GM12874 (cell line): ENCODE measurements at regions not wholly inside any gene's neighbourhood (a gene's known extent, or its start where the extent isn't known, plus 50 kb on each side); places are given as distances from the start of the nearest gene placed in this dataset.

Experiments used
- CTCF ChIP-seq: IDR thresholded peaks from 2 replicates; pipeline ENCODE4 v1.5.1; 2011; ENCODE audit warnings: low read depth, mild to moderate bottlenecking, control low read depth, low read length, moderate library complexity; ENCODE audit not compliant: insufficient read depth

- no peak for TF ChIP-seq CTCF
Observed at GRCh38 chr5:71809446-71809845, 90.4 kb downstream of the CARTPT start.

- TF ChIP-seq CTCF = no peak
Observed at GRCh38 chr5:71810023-71810422, 90.9 kb downstream of the CARTPT start.

GRCh38 chr5:71810471-71811195 lies 91.6 kb downstream of the CARTPT start:
- TF ChIP-seq CTCF = no peak

GRCh38 chr5:71811779-71812178 lies 92.7 kb downstream of the CARTPT start:
- no peak for TF ChIP-seq CTCF

GRCh38 chr5:71816307-71816706 lies 97.2 kb downstream of the CARTPT start:
- no peak for TF ChIP-seq CTCF

GRCh38 chr5:71817891-71818290 lies 98.8 kb downstream of the CARTPT start:
- TF ChIP-seq CTCF = no peak

- TF ChIP-seq CTCF = no peak
Observed at GRCh38 chr5:71821029-71821428, 102.0 kb downstream of the CARTPT start.
